ENCODE measurements at regions not wholly inside any gene's neighbourhood (a gene's known extent, or its start where the extent isn't known, plus 50 kb on each side); places are given as distances from the start of the nearest gene placed in this dataset.
"Not testable (repeated sequence)": the region's sequence is repeated elsewhere in the genome, so short reads cannot be mapped to it uniquely, and the experiment has no call there.

DNA sequence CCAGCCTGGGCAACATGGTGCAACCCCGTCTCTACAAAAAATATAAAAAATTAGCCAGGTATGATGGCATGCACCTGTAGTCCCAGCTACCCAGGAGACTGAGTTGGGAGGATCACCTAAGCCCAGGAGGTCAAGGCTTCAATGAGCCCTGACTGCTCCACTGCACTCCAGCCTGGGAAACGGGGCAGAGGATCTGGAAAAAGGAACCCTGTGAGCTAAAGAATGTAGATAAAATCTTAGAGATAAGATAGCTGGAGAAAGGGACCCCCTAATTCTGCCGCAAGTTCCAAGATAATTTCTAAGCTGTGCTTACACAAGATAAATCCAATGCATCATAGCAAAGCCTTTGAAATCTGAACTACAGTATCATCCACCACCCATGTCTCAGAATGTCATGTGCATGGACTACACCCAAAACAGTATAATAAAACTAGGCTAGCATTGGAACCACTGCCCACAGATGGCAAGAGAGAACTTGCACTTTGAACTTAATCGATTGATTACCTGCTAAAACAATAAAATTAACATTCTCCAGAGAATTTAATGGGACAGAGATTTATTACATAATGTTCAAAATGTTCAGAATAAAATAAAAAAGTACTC lies 99.9 kb downstream of the TRIM42 start:
- no peaks in the 10 kb centered on the region for H3K27me3 Mint-ChIP-seq (ENCODE audit: insufficient read depth)
- H3K27ac Mint-ChIP-seq = no peak overlapping the region
- peaks cover 4% of the 10 kb centered on the region; the same call in 1 of the 2 replicates for H3K36me3 Mint-ChIP-seq (ENCODE audit: low read depth)
- no peak for DNase-seq
- no peak for TF ChIP-seq CTCF (IDR thresholded peaks at IDR 0.05)
- no peaks in the 10 kb centered on the region for H3K4me1 Mint-ChIP-seq (ENCODE audit: low read depth)
- peaks cover 56% of the 10 kb centered on the region for H3K9me3 Mint-ChIP-seq
- no peak overlapping the region for H3K4me3 Mint-ChIP-seq

DNA sequence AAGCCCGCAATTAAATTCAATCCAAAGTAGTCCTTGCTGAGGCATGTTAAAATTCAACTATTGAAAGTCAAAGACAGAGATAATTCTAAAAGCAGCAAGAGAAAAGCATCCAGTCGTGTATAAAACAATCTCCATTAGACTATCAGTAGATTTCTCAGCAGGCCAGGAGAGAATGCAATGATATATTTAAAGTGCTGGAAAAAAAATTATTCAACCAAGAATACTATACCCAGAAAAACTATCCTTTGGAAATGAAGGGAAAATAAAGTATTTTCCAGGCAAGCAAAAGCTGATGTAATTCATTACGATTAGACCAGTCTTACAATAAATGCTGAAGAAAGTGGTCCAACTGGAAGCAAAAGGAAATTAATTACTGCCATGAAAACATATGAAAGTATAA lies 113.5 kb downstream of the TRIM42 start:
- DNase-seq = no peak
- 0 out of 2 replicates have a peak, but pooled peaks cover 7% of the 10 kb centered on the region for H3K36me3 Mint-ChIP-seq (ENCODE audit: low read depth)
- no peak overlapping the region for H3K27ac Mint-ChIP-seq
- H3K4me3 Mint-ChIP-seq = no peak overlapping the region
- no peaks in the 10 kb centered on the region for H3K27me3 Mint-ChIP-seq (ENCODE audit: insufficient read depth)
- no peak for TF ChIP-seq CTCF (IDR thresholded peaks at IDR 0.05)
- no peaks in the 10 kb centered on the region for H3K4me1 Mint-ChIP-seq (ENCODE audit: low read depth)
- peaks cover 35% of the 10 kb centered on the region for H3K9me3 Mint-ChIP-seq

DNA sequence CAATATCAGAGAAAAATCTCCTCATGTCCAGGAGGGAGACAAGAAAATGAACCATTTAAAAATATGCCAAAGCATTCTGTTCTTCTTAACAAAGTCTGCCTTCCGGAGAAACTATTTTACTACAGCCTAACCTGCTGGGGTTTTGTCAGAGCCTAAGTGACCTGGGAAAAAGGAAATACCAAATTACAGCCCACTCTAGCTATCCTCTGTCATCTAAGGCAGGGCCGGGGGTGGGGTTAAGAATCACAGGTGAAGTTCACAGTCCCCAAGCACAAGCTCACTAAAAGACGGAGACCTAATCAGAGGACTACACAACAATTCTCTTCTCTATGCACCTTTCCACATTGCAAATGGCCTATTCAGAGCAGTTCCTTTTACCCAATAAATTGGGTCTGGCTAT lies 116.6 kb downstream of the TRIM42 start:
- Mint-ChIP-seq H3K4me3 (no peak overlapping the region), H3K9me3 (peaks cover 45% of the 10 kb centered on the region), H3K27me3 (ENCODE audit: insufficient read depth) (no peaks in the 10 kb centered on the region), H3K36me3 (ENCODE audit: low read depth) (0 out of 2 replicates have a peak, but pooled peaks cover 7% of the 10 kb centered on the region), H3K4me1 (ENCODE audit: low read depth) (no peaks in the 10 kb centered on the region), H3K27ac (no peak overlapping the region)
- no peak for TF ChIP-seq CTCF (IDR thresholded peaks at IDR 0.05)
- no peak for DNase-seq

GRCh38 chr3:140802898-140803297 lies 125.0 kb downstream of the TRIM42 start:
- peaks cover 60% of the 10 kb centered on the region for H3K9me3 Mint-ChIP-seq
- not testable (repeated sequence) for H3K27ac Mint-ChIP-seq

GRCh38 chr3:140809316-140809715 lies 131.5 kb downstream of the TRIM42 start:
- Mint-ChIP-seq H3K9me3 (peaks cover 35% of the 10 kb centered on the region), H3K4me3 (no peak overlapping the region), H3K36me3 (ENCODE audit: low read depth) (no peaks in the 10 kb centered on the region), H3K27me3 (ENCODE audit: insufficient read depth) (no peaks in the 10 kb centered on the region), H3K27ac (no peak overlapping the region), H3K4me1 (ENCODE audit: low read depth) (no peaks in the 10 kb centered on the region)
- DNase-seq = no peak
- TF ChIP-seq CTCF (IDR thresholded peaks at IDR 0.05) = no peak

More at GRCh38 chr3:140802898-140803297, 125.0 kb downstream of the TRIM42 start:
- H3K4me1 Mint-ChIP-seq (ENCODE audit: low read depth); DNase-seq; H3K36me3 Mint-ChIP-seq (ENCODE audit: low read depth); H3K4me3 Mint-ChIP-seq; H3K27me3 Mint-ChIP-seq (ENCODE audit: insufficient read depth): not testable (repeated sequence)

DNA sequence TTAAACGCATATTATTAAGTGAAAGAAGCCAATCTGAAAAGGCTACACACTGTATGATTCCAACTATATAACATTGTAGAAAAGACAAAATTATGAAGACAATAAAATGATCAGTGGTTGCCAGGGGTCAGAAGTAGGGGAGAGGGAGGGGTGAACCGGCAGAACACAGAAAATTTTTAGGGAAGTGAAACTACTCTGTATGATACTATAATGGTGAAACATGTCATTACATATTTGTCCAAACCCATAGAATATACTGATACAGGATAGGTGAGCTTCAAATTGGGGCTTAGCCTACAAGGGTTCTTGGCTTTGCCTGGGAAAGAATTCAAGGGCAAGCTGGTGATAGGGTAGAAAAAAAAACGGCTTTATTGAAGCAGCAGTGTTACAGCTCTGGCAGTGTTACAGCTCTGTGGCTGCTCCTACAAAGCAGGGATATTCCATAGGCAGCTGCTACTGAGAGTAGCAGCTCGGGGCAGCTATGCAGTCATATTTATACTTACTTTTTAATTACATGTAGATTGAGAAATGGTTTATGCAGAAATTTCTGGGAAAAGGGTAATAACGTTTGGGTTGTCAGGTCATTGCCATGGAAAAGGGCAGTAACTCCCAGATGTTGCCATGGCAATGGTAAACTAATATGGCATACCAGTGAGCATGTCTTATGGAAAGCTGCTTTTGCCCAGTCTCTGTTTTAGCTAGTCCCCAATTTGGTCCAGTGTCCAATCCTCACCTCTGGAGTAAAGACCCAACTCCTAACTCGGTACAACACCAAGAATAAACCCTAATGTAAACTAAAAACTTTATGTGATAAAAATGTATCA lies 125.1 kb upstream of the SLC25A36 start:
- no peaks in the 10 kb centered on the region for H3K4me1 Mint-ChIP-seq (ENCODE audit: low read depth)
- H3K27ac Mint-ChIP-seq = no peak overlapping the region
- DNase-seq = no peak
- no peak for TF ChIP-seq CTCF (IDR thresholded peaks at IDR 0.05)
- peaks cover 43% of the 10 kb centered on the region for H3K9me3 Mint-ChIP-seq
- H3K27me3 Mint-ChIP-seq (ENCODE audit: insufficient read depth) = no peaks in the 10 kb centered on the region
- no peak overlapping the region for H3K4me3 Mint-ChIP-seq
- H3K36me3 Mint-ChIP-seq (ENCODE audit: low read depth) = no peaks in the 10 kb centered on the region; the same call in 1 of the 2 replicates
